GM21528 (cell line): ENCODE measurements at regions not wholly inside any gene's neighbourhood (a gene's known extent, or its start where the extent isn't known, plus 50 kb on each side); places are given as distances from the start of the nearest gene placed in this dataset.

Experiments
- ATAC-seq: cut with Tn5 transposase; IDR thresholded peaks from one replicate; pipeline ENCODE4 v1.9.1; 2021; ENCODE audit warnings: mild to moderate bottlenecking, moderate library complexity; ENCODE audit not compliant: unreplicated experiment, low FRiP score

DNA sequence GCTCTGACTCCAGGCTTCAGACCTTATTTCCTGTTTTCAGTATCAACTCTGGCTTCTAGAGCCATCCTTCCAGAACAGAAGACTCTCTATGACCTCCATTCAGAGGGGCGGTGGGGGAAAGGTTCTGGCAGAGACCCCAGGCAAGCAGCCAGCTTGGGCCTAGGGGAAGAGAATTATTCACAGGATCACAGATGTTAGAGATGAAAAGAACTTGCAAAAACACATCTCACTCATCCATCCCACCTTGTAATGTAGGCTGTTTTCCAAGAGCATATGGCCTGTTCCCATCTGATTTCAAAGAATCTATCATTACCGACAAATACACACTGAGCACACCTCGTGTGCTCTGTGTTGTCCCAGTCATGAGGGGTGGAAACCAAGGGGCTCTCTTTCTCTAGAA is 131.9 kb downstream of the GRIN2B start:
- ATAC-seq, result no peak

GRCh38 chr12:13843841-13844240 is 137.6 kb downstream of the GRIN2B start:
- no peak for ATAC-seq

DNA sequence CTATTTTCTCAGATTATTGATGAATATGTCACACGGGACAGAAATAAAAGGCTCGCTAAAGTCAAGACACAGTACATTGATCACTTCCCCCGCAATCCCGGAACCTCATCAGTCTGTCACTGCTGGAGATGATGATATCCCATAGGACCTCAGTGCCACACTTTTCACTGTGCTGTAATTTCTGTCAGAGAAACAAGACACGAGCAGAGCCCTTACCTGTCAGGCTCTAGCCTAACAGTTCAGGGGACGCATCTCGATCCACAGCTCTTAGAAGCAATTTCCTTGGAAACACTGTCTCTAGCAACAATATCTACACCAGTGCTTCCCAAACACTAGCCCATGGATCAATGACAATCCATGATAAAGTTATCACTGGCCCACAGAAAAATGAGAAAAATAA is 140.0 kb downstream of the GRIN2B start:
- ATAC-seq, result no peak

DNA sequence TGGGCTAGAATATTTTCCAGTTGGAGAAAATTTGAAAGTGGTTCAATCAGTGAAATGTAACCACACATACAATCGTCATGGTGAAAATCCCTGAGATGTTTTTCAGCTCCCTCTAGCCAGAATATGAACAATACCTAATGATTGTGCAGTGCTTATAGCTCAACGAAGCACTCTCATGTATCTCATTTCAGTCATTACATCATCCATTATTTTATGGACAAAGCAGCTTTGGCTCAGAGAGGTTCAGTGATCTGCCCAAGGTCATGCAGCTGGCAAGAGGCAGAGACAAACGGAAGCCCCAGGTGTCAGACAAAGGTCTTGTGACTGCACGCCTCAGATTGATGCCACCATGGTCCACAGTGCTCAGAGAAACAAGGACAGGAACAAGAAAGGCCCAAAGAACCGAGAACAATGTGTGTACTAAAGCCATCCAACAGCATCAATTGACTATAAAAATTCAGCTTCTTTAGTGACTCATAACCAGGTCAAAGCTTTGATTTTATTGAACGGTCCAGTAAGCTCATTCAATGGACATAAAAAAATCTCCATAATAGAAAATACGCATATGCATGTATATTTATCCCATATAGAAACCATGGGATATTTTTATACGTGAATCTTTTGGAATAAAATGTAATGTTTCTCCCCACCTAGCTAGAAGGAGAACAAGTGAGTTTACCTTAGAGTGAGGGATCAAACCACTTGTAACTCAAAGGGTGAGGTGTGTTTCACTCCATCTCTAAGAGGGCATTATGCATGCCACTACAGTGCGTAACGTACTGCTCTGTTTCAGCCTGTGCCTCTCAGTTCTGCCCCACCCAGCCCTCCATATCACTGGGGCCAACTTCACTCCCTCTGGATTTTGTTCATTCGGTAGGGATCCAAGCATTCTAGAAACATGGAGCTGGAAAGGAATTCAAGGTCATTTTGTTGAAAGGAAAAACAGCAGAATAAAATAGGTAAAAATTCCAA is 141.8 kb downstream of the GRIN2B start:
- no peak for ATAC-seq

- ATAC-seq, result no peak
These were observed 145.3 kb downstream of the GRIN2B start for GRCh38 chr12:13836099-13836498.

DNA sequence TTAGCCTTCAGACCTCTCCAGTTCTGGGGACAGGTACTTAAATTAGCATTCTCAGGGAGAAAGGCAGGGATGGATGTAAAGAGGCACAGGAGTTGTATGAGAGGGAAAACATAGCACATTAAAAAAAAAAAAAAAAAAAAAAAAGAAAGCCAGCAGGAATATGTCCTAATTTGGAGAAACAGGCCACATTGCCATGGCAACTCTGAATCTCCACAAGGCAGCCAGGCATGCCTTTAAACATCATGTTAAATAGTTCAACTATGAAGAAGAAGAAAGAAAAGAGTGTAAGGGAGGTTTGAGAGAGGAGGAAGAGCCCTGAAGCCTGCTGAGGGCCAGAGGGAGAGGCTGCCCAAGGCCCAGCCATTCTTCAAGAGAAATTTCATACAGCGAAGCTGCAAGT is 145.8 kb downstream of the GRIN2B start:
- ATAC-seq, result no peak

DNA sequence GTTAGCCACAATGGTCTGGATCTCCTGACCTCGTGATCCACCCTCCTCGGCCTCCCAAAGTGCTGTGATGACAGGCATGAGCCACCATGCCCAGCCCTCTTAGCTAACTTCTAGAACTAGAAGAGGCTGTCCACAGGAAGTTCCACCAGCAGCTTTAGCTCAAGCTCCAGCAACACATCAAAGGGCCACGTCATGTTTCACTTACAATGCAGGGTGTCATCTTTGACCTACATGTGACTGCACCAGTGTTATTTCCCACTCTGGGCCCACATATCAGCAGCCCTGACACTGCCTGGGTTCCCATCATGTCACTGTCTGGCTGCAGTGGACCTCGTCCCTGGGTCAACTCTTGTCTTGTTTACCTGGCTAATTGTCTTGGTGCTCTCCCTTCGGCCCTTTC is 147.2 kb downstream of the GRIN2B start:
- no peak for ATAC-seq

DNA sequence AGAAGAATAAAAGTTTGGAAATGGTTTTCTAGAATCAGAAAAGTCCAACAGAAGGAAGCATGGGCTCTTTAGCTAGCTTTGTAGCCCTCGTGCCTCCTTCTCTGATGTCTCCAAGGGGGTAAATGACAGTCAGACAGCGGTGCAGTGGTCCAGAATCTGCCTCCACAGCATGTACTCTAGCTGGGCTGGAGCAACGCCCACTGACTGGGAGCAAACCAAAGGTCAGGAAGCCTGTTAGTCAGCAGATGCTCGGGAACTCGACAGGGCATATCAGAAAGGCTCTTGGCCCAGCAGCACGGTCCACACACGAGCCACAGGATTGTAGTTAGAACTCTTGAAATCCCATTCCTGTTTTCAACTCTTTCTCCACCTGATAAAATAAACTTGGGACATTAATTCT is 164.3 kb downstream of the GRIN2B start:
- no peak for ATAC-seq

- ATAC-seq, result no peak
These were observed 165.0 kb downstream of the GRIN2B start for GRCh38 chr12:13816394-13816793.

GRCh38 chr12:13812168-13812567 is 169.2 kb downstream of the GRIN2B start:
- no peak for ATAC-seq

DNA sequence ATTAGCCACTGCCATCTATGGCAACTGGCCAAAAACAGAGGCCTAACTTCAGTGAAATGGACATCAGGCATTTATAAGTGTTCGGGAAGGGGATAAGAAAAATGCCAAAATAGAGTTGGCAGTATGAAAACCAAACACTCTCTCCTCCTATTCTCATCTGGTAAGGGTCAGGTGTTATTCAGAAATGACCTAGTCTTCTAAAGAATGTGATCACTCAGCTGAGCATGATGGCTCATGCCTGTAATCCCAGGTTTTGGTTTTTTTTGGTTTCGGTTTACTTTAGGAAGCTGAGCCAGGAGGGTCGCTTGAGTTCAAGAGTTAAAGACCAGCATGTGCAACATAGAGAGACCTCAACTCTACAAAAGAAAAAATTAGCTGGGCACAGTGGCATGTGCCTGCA is 170.3 kb downstream of the GRIN2B start:
- ATAC-seq, result no peak

DNA sequence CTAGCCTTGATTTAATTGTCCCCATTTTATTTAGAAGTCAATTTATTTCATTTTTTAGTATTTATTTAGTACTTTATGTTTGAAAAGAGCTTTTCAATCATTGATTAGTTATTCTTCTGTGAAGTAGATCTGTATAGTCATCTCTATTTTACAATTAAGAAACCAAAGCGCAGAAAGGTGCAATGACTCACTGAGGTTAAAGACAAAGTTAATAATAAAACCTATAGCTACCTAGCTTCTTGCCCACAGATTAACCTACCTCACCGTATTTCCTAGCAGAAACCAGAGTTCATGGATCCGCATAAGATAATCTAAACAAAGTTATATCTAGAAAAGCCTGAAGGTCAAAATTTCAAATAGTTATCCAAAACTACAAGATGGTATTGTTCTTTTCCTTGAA is 176.4 kb downstream of the GRIN2B start:
- ATAC-seq, result no peak

DNA sequence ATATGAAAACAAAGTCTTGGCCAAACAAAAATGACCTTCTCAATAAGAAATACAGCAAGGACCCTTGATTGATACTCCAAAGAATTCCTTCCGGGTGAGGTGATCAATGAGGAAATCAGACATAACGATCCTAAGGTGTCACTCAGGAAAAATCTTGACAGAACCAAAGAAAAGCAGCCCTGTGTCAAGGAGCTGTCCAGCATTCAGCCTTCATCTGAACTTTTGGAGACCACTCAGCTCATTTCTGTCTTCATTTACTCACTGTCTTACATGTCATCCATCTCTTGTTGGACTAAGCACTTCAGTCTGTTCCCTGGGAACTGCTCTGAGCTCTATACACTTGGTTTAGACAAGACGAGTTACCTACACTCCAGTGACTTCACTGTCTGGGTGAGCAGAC is 179.9 kb downstream of the GRIN2B start:
- no peak for ATAC-seq

DNA sequence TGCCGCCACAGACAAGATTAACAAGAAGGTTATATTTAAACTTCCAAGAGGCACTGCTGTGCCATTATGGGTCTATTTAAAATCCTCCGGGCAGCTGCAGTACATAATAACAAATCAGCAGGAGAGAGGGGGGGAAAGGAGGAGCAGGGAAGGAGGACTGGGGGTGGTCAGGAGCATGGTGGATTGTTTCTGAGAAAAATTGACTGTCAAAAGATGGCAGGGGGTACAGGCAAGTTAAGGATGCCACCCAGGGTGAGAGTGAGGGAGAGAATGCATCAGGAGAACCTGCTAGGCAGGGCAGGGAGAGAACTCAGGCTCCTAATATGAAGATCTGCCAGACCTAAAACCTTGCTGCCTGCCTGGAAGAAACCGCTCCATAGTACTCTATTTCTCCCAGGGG is 181.8 kb downstream of the GRIN2B start:
- ATAC-seq, result no peak

DNA sequence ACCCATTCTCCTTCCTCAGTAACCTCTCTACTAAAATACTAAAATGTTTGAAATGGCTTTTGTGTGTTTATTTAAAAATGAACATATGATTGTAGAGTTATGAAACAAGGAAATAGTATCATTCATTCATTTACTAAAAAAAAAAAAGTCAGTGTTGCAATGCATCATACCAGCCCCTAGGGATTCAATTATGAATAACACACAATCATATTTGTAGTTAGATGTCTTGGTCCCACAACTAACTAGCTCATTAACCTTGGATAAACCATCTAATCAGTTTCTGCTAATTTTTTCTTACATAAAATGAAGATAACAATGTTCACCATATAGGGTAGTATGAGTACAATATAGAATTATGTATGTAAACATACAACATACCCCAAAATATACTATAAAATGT is 183.2 kb downstream of the GRIN2B start:
- no peak for ATAC-seq

GRCh38 chr12:13794706-13795105 is 186.7 kb downstream of the GRIN2B start:
- no peak for ATAC-seq

- no peak for ATAC-seq
These were observed 191.1 kb downstream of the GRIN2B start for GRCh38 chr12:13790317-13790716.

DNA sequence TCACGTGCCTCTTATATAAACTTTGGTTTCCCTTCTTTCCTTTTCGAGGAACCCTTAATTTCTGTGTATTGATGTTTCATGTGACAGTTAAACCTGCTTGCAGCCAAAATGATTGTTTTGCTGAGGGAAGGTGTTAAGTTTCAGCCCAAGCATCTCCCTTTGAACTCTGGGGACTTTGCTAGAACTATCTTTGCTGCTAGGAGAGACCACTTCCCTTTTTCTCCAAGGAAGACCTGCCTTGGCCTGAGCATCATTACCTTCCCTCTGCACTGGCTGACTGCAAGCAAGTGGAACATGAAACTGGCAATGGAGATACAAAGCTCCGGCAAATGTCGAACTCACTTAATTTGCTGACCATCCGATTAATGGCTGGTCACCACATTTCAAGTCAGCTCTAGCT is 192.8 kb downstream of the GRIN2B start:
- ATAC-seq, result no peak

GRCh38 chr12:13786646-13787045 is 194.8 kb downstream of the GRIN2B start:
- ATAC-seq, result no peak

GRCh38 chr12:13784504-13784903 is 196.9 kb downstream of the GRIN2B start:
- ATAC-seq, result no peak

GRCh38 chr12:13780453-13780852 is 200.9 kb downstream of the GRIN2B start:
- no peak for ATAC-seq

DNA sequence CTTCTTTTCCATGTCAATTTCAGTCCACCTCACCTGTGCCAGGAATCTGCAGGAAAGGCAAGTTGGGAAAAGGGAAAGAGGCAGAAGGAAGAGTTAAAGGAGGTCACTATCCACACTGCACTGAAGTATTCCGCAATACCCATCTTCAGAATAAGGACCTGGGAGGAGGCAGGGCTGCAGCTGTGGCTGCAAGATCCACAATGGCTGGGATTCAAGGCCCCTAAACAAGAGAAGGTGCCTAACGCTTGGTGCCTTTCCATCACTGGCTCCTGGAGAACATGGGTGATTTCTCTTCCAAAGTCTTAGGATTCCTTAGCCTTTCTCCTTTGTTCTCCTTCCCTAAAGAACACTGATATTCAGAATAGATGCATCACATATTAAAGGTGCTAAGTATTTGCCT is 204.0 kb downstream of the GRIN2B start:
- no peak for ATAC-seq
